ENCODE measurements at regions not wholly inside any gene's neighbourhood (a gene's known extent, or its start where the extent isn't known, plus 50 kb on each side); places are given as distances from the start of the nearest gene placed in this dataset.

- H3K4me3 ChIP-seq (ENCODE audit: control insufficient read depth, low read depth, low read length), result no peak overlapping the region
- TF ChIP-seq CTCF (conservative IDR thresholded peaks at IDR 0.05; ENCODE audit: control insufficient read depth, insufficient read depth, low read depth, low read length), result no peak
- peak; percentile 82 for DNase-seq (ENCODE audit: low read depth)
Observed at GRCh38 chr14:54182419-54183045, 214.3 kb upstream of the CDKN3 start.

DNA sequence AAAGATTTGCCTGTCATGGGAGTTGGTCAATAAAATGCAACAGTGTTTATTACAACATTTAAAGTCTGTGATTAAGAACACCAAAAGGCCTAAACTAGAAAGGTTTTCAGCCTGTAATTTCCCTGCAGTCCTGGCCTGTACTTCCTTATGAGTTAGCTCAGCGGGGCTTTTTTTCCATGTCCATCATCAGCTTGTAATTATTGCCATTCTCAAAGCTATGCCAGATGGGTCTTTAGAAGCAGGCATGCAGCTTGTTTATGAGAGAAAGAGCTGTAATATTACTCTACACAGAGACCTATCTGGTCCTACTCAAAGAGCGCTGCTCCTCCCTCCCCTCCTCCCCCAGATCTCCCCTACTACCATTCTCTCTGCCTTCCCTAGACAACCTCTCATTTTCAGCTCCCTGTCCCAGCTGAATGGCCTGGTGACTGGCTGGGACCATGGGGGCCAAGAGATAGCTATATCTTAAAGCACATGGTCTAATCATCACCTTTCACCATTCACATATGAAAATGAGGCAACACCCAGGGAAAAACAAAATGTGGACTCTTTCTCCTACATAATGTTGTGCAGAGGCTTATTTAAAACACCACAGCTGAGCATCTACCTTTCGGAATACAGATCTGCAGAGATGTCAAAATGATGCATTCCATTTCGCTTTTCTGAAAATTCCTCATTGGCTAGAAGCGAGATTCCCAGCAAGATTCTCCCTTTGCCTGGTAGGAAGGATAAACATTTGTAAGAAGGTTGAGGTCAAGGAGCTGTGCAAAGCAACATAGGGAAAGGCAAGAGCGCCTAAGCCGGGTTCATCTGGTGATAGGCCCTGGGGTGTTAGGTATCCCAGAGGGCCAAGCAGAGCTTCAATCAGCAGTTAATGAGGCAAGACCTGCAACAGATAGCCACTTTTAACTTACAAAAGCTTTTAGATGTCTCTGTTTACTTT lies 209.7 kb upstream of the CDKN3 start:
- no peak for TF ChIP-seq CTCF (conservative IDR thresholded peaks at IDR 0.05; ENCODE audit: control insufficient read depth, insufficient read depth, low read depth, low read length)
- no peak overlapping the region for H3K4me3 ChIP-seq (ENCODE audit: control insufficient read depth, low read depth, low read length)
- no peak for DNase-seq (ENCODE audit: low read depth)

GRCh38 chr14:54188064-54188666 lies 208.6 kb upstream of the CDKN3 start:
- H3K4me3 ChIP-seq (ENCODE audit: control insufficient read depth, low read depth, low read length), result no peak overlapping the region
- TF ChIP-seq CTCF (conservative IDR thresholded peaks at IDR 0.05; ENCODE audit: control insufficient read depth, insufficient read depth, low read depth, low read length), result no peak
- no peak for DNase-seq (ENCODE audit: low read depth)

- H3K4me3 ChIP-seq (ENCODE audit: control insufficient read depth, low read depth, low read length), result no peak overlapping the region
- TF ChIP-seq CTCF (conservative IDR thresholded peaks at IDR 0.05; ENCODE audit: control insufficient read depth, insufficient read depth, low read depth, low read length), result no peak
- DNase-seq (ENCODE audit: low read depth), result no peak
Observed at GRCh38 chr14:54189333-54189732, 207.5 kb upstream of the CDKN3 start.

- peak; percentile 81 for DNase-seq (ENCODE audit: low read depth)
- no peak overlapping the region for H3K4me3 ChIP-seq (ENCODE audit: control insufficient read depth, low read depth, low read length)
- no peak for TF ChIP-seq CTCF (conservative IDR thresholded peaks at IDR 0.05; ENCODE audit: control insufficient read depth, insufficient read depth, low read depth, low read length)
Observed at GRCh38 chr14:54189748-54190354, 207.0 kb upstream of the CDKN3 start.

GRCh38 chr14:54191846-54192245 lies 205.0 kb upstream of the CDKN3 start:
- H3K4me3 ChIP-seq (ENCODE audit: control insufficient read depth, low read depth, low read length), result no peak overlapping the region
- DNase-seq (ENCODE audit: low read depth), result no peak
- no peak for TF ChIP-seq CTCF (conservative IDR thresholded peaks at IDR 0.05; ENCODE audit: control insufficient read depth, insufficient read depth, low read depth, low read length)

All from fibroblast of mammary gland (primary cell).